Calu3 (cell line): ENCODE measurements at regions not wholly inside any gene's neighbourhood (a gene's known extent, or its start where the extent isn't known, plus 50 kb on each side); places are given as distances from the start of the nearest gene placed in this dataset.

ENCODE experiments used
- BruUV-seq: library from RNA; stranded (reverse); fragments of 400-500 nt; replicated peaks from 2 replicates; lab custom pipeline; 2021; lab: Mats Ljungman, UMichigan
- CTCF ChIA-PET: fragments of 300-600 bp; sonication (Branson Sonifier 250); formaldehyde crosslinking; loops from one replicate; lab custom pipeline; 2022; ENCODE audit warnings: antibody characterized with exemption; lab: Charles Lee
- DNase-seq: peaks from one replicate; pipeline ENCODE4 v3.0.0; 2022
- H3K27ac Mint-ChIP-seq: one replicate; pipeline ENCODE4 v1.8.0; 2022; ENCODE audit warnings: mixed read lengths; ENCODE audit not compliant: unreplicated experiment
- H3K27me3 Mint-ChIP-seq: one replicate; pipeline ENCODE4 v1.8.0; 2022; ENCODE audit warnings: mixed read lengths; ENCODE audit not compliant: unreplicated experiment
- H3K36me3 Mint-ChIP-seq: one replicate; pipeline ENCODE4 v1.8.0; 2022; ENCODE audit warnings: mild to moderate bottlenecking, moderate library complexity, mixed read lengths; ENCODE audit not compliant: insufficient read depth, unreplicated experiment
- H3K4me1 Mint-ChIP-seq: one replicate; pipeline ENCODE4 v1.8.0; 2022; ENCODE audit warnings: mild to moderate bottlenecking, low read depth, mixed read lengths; ENCODE audit not compliant: unreplicated experiment
- H3K4me3 Mint-ChIP-seq: one replicate; pipeline ENCODE4 v1.8.0; 2022; ENCODE audit warnings: mild to moderate bottlenecking, low read depth, moderate library complexity, mixed read lengths; ENCODE audit not compliant: unreplicated experiment
- H3K9me3 Mint-ChIP-seq: one replicate; pipeline ENCODE4 v1.8.0; 2022; ENCODE audit warnings: low read depth, mixed read lengths; ENCODE audit not compliant: unreplicated experiment
- CTCF ChIP-seq: fragments of 200-600 bp; IDR thresholded peaks from one replicate; pipeline ENCODE4 v1.8.0; 2022; ENCODE audit warnings: antibody characterized with exemption; ENCODE audit not compliant: unreplicated experiment
- intact Hi-C: fragments of 100-400 bp; cut with micrococcal nuclease; formaldehyde crosslinking; loops from one replicate; pipeline ENCODE4 v1.10.0; 2022; ENCODE audit not compliant: unreplicated experiment

DNA sequence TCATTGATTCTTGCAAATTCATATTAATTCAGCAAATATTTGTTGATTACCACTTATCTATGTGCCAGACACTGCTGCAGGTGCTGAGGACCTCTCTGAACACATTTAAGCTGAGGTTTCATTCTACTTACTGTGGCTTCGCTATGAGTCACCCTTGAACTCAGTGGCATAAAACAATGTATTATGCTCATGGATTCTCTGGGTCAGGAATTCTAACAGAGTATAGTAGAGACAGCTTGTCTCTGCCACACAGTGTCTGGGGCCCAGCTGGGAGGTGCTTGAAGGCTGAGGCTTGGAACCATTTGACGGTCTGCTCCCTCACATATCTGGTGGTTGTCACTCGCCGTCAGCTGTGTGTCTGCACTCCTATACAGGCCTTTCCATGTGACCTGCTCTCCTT, 124.3 kb upstream of the NR3C1 start:
- TF ChIP-seq CTCF: no peak
- H3K36me3 Mint-ChIP-seq: no peaks in the 10 kb centered on the region
- intact Hi-C loops: no loop called here
- BruUV-seq: no TSS peak
- H3K27ac Mint-ChIP-seq: no peak overlapping the region
- no peaks in the 10 kb centered on the region for H3K27me3 Mint-ChIP-seq
- no peak for DNase-seq
- H3K4me3 Mint-ChIP-seq: no peak overlapping the region
- H3K4me1 Mint-ChIP-seq: no peaks in the 10 kb centered on the region
- H3K9me3 Mint-ChIP-seq: no peaks in the 10 kb centered on the region
- CTCF ChIA-PET: no interaction called here

- no peak overlapping the region for H3K4me3 Mint-ChIP-seq
- no peak overlapping the region for H3K27ac Mint-ChIP-seq
- BruUV-seq: no TSS peak
- H3K36me3 Mint-ChIP-seq: no peaks in the 10 kb centered on the region
- DNase-seq: no peak
- no peaks in the 10 kb centered on the region for H3K9me3 Mint-ChIP-seq
- no peaks in the 10 kb centered on the region for H3K27me3 Mint-ChIP-seq
- H3K4me1 Mint-ChIP-seq: no peaks in the 10 kb centered on the region
- intact Hi-C loops: no loop called here
- no peak for TF ChIP-seq CTCF
- CTCF ChIA-PET: interaction anchor here (0.7 kb wide), 1 partner anchor 138 kb away, joined by 3 read pairs; no protein-coding TSS in a partner anchor
Observed at GRCh38 chr5:143525176-143525575, 121.7 kb upstream of the NR3C1 start.

DNA sequence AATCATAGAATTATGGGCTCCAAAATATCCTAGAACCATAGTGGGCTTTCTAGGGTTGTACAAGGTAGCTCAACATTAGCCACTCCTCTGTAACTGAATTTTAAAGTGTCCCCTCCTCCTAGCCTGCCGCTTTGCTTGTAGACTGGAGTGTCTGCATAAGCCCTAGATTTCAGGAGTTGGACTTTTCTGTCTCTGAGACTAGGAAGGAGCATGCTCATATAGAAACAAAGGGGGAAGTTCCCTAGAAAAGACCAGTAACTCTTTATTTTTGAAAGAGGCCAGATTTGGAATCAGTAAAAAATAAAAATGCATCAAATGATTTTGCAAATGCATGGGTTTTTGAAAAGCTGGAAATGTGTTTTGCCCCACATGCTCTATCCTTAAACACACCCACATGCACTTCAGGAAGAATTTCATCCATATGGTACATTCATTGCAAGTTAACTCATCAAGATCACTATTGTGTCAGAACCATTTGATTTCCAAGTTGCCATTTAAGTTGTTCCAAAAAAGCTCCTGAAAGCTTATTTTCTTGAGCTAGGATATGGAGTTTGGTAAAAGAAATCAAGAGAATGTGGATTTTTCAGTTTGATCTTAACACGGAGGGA, 121.0 kb upstream of the NR3C1 start:
- no peak for DNase-seq
- CTCF ChIA-PET: interaction anchor here (1.3 kb wide), 1 partner anchor 45 kb away, joined by 3 read pairs; no protein-coding TSS in a partner anchor
- H3K36me3 Mint-ChIP-seq: no peaks in the 10 kb centered on the region
- no peaks in the 10 kb centered on the region for H3K27me3 Mint-ChIP-seq
- H3K9me3 Mint-ChIP-seq: no peaks in the 10 kb centered on the region
- intact Hi-C loops: no loop called here
- H3K4me3 Mint-ChIP-seq: no peak overlapping the region
- no peak for TF ChIP-seq CTCF
- H3K27ac Mint-ChIP-seq: no peak overlapping the region
- no peaks in the 10 kb centered on the region for H3K4me1 Mint-ChIP-seq
- BruUV-seq: no TSS peak

DNA sequence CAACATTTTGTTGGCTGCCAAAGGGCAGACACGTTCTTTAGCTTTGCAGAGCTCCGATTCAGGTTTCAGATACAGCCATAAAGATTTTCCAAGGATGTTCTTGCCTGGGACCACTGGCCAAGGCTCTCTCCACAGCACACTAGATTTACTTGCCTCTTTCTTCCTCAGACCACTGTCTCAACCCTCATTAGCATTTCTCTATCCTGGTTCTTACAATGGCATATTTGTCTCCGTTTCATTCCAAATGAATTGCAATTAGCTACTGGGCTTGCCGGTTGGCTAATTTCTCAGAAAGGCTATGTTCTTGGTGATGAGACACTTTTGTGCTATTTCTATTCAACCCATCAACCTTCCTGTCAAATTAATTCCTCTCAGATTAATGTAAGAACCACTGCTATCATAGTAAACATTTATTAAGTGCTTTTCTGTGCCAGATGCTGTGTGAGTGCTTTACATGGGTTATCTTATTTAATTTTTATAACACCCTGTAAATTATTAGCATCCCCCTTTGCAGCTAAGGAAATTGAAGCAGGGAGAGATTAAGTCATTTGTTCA, 118.4 kb upstream of the NR3C1 start:
- Mint-ChIP-seq H3K36me3 (no peaks in the 10 kb centered on the region), H3K27ac (no peak overlapping the region), H3K9me3 (no peaks in the 10 kb centered on the region), H3K4me3 (no peak overlapping the region), H3K4me1 (no peaks in the 10 kb centered on the region), H3K27me3 (no peaks in the 10 kb centered on the region)
- CTCF ChIA-PET: interaction anchor here (0.9 to 1.7 kb wide), 3 partner anchors 11 to 37 kb away, joined by 3 to 5 read pairs (median 4); no protein-coding TSS in a partner anchor
- no peak for TF ChIP-seq CTCF
- intact Hi-C loops: no loop called here
- no TSS peak for BruUV-seq
- no peak for DNase-seq
